ENCODE measurements at regions not wholly inside any gene's neighbourhood (a gene's known extent, or its start where the extent isn't known, plus 50 kb on each side); places are given as distances from the start of the nearest gene placed in this dataset.
A peak's percentile ranks its signal among the peaks of the same experiment; 100 is the strongest.

DNA sequence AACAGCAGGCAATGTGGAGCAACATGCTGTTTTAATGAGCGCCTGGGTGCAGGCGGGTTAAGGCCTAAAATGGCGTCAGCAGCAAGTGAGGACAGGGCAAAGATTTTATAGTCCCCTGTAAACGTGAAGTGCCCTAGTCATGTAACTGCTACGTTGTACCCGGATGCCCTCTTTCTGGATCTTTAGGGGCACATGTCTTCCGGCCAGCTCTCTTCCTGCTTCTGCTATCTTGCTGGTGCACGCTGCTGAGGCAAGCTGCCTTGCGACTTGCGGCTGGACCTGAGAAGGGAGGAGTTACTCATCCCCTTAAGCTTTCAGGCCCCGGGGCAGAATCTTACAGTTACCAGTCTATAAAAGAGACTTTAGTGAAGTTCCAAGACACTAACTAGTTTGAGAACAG is 303.6 kb upstream of the DACH1 start:
- Histone ChIP-seq H3K9me3 (ENCODE audit: control insufficient read depth, insufficient read depth, low read depth, low read length) (no peaks in the 10 kb centered on the region), H3K27ac (ENCODE audit: insufficient read depth, low read length) (no peak overlapping the region), H3K4me3 (replicated peaks in 1 of 4; ENCODE audit: control extremely low read depth in 1 of 4, insufficient read depth in 1 of 4, low read depth in 3 of 4, low read length in 4 of 4) (no peak overlapping the region), H3K27me3 (ENCODE audit: control insufficient read depth, insufficient read depth, low read length) (no peaks in the 10 kb centered on the region), H3K9ac (ENCODE audit: insufficient read depth, low read length) (no peak overlapping the region), H2AFZ (ENCODE audit: low read length) (no peak overlapping the region), H3K36me3 (ENCODE audit: control insufficient read depth, insufficient read depth, low read length) (no peaks in the 10 kb centered on the region), H3K79me2 (ENCODE audit: control insufficient read depth, insufficient read depth, low read length) (no peaks in the 10 kb centered on the region), H3K4me1 (ENCODE audit: control insufficient read depth, extremely low read depth, insufficient read depth, low read length) (no peaks in the 10 kb centered on the region), H3K4me2 (ENCODE audit: extremely low read depth, insufficient read depth, low read length) (no peak overlapping the region), H4K20me1 (ENCODE audit: control insufficient read depth, extremely low read depth, insufficient read depth, low read length) (no peaks in the 10 kb centered on the region)
- no peak for DNase-seq (ENCODE audit: low read depth in 2 of 2)
- TF ChIP-seq EZH2 (IDR thresholded peaks at IDR 0.05; ENCODE audit: low read length, missing control alignments) = no peak
- TF ChIP-seq, protein P1, sequence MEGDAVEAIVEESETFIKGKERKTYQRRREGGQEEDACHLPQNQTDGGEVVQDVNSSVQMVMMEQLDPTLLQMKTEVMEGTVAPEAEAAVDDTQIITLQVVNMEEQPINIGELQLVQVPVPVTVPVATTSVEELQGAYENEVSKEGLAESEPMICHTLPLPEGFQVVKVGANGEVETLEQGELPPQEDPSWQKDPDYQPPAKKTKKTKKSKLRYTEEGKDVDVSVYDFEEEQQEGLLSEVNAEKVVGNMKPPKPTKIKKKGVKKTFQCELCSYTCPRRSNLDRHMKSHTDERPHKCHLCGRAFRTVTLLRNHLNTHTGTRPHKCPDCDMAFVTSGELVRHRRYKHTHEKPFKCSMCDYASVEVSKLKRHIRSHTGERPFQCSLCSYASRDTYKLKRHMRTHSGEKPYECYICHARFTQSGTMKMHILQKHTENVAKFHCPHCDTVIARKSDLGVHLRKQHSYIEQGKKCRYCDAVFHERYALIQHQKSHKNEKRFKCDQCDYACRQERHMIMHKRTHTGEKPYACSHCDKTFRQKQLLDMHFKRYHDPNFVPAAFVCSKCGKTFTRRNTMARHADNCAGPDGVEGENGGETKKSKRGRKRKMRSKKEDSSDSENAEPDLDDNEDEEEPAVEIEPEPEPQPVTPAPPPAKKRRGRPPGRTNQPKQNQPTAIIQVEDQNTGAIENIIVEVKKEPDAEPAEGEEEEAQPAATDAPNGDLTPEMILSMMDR (conservative IDR thresholded peaks at IDR 0.05 in 1 of 2, IDR thresholded peaks at IDR 0.05 in 1 of 2; ENCODE audit: low read depth in 1 of 2, low read length in 2 of 2) = no peak

DNA sequence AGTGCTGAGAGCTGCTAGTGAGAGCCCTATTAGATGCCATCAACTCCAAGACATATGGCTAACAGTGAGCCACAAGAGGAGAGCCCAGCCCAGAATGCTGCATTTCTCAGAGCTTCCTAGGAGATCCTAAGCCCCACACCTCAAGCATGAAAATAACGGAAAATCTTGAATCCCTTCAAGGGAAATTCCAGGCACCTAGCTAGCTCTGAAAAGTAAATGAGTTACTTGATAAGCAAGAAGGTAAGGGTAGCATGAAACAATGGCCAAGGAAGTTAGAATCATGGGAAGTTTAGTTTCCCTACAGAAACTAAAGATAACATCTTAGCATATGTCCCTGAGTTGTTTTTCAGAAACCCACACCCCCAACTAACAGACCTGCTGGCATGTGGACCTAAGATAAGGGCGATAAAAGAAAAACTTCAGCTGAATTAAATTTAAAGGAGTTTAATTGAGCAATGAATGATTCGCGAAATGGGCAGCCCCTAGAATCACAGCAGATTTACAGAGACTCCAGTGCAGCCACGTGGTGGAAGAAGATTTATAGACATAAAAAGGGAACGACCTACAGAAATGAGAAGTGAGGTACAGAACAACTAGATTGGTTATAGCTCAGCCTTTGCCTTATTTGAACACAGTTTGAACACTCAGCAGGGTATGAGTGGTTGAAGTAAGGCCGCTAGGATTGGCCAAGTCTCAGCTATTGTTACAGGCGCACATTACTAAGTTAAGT is 301.3 kb upstream of the DACH1 start:
- no peak for DNase-seq (ENCODE audit: low read depth in 2 of 2)
- Histone ChIP-seq H3K36me3 (ENCODE audit: control insufficient read depth, insufficient read depth, low read length) (no peaks in the 10 kb centered on the region), H4K20me1 (ENCODE audit: control insufficient read depth, extremely low read depth, insufficient read depth, low read length) (no peaks in the 10 kb centered on the region), H3K9me3 (ENCODE audit: control insufficient read depth, insufficient read depth, low read depth, low read length) (no peaks in the 10 kb centered on the region), H3K27ac (ENCODE audit: insufficient read depth, low read length) (no peak overlapping the region), H3K4me1 (ENCODE audit: control insufficient read depth, extremely low read depth, insufficient read depth, low read length) (no peaks in the 10 kb centered on the region), H2AFZ (ENCODE audit: low read length) (no peak overlapping the region), H3K9ac (ENCODE audit: insufficient read depth, low read length) (no peak overlapping the region), H3K4me2 (ENCODE audit: extremely low read depth, insufficient read depth, low read length) (no peak overlapping the region), H3K4me3 (replicated peaks in 1 of 4; ENCODE audit: control extremely low read depth in 1 of 4, insufficient read depth in 1 of 4, low read depth in 3 of 4, low read length in 4 of 4) (no peak overlapping the region), H3K79me2 (ENCODE audit: control insufficient read depth, insufficient read depth, low read length) (no peaks in the 10 kb centered on the region), H3K27me3 (ENCODE audit: control insufficient read depth, insufficient read depth, low read length) (no peaks in the 10 kb centered on the region)
- no peak for TF ChIP-seq EZH2 (IDR thresholded peaks at IDR 0.05; ENCODE audit: low read length, missing control alignments)
- TF ChIP-seq, protein P1 (conservative IDR thresholded peaks at IDR 0.05 in 1 of 2, IDR thresholded peaks at IDR 0.05 in 1 of 2; ENCODE audit: low read depth in 1 of 2, low read length in 2 of 2) = no peak

DNA sequence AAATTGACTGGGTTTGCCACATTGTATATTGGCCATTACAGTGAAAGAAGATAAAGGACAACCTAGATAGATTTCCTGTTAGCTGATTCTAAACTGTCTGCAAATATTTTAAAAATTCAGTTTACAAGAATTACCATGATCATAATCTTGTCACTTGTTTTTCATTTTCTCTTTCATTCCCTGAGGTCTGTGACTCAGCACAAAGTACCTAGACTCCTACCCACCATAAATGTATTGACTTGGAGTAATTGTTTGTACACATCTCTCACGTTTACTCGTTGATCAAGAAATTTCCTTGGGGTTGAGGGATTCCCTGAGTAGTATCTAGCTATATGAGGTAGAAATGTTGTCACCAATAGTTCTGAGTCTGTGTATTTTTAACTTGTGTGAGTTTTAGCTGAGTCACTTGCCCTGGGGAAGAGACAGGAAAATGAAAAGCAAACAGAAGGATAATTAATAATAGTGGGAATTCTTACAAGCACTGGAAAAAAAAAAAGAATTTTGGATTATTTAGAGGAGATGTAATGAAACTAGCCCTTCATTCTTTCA is 299.2 kb upstream of the DACH1 start:
- Histone ChIP-seq H3K9ac (ENCODE audit: insufficient read depth, low read length) (no peak overlapping the region), H3K36me3 (ENCODE audit: control insufficient read depth, insufficient read depth, low read length) (no peaks in the 10 kb centered on the region), H3K27me3 (ENCODE audit: control insufficient read depth, insufficient read depth, low read length) (no peaks in the 10 kb centered on the region), H3K79me2 (ENCODE audit: control insufficient read depth, insufficient read depth, low read length) (no peaks in the 10 kb centered on the region), H3K4me1 (ENCODE audit: control insufficient read depth, extremely low read depth, insufficient read depth, low read length) (no peaks in the 10 kb centered on the region), H3K4me2 (ENCODE audit: extremely low read depth, insufficient read depth, low read length) (no peak overlapping the region), H3K4me3 (replicated peaks in 1 of 4; ENCODE audit: control extremely low read depth in 1 of 4, insufficient read depth in 1 of 4, low read depth in 3 of 4, low read length in 4 of 4) (no peak overlapping the region), H4K20me1 (ENCODE audit: control insufficient read depth, extremely low read depth, insufficient read depth, low read length) (no peaks in the 10 kb centered on the region), H2AFZ (ENCODE audit: low read length) (no peak overlapping the region), H3K27ac (ENCODE audit: insufficient read depth, low read length) (no peak overlapping the region), H3K9me3 (ENCODE audit: control insufficient read depth, insufficient read depth, low read depth, low read length) (no peaks in the 10 kb centered on the region)
- TF ChIP-seq, protein P1 (conservative IDR thresholded peaks at IDR 0.05 in 1 of 2, IDR thresholded peaks at IDR 0.05 in 1 of 2; ENCODE audit: low read depth in 1 of 2, low read length in 2 of 2) = no peak
- TF ChIP-seq EZH2 (IDR thresholded peaks at IDR 0.05; ENCODE audit: low read length, missing control alignments) = no peak
- DNase-seq (ENCODE audit: low read depth in 2 of 2) = peak in 1 of 2 donors; percentile 58

Data from fibroblast of lung (primary cell).